Cardiac fibroblast (primary cell): ENCODE measurements at regions not wholly inside any gene's neighbourhood (a gene's known extent, or its start where the extent isn't known, plus 50 kb on each side); places are given as distances from the start of the nearest gene placed in this dataset.

Source experiments
- DNase-seq, 2 donors: peaks; one replicate each; pipeline versions ENCODE4 v3.0.0 to v3.0.0-alpha.2; 2010; ENCODE audit warnings: low read depth in 2 of 2
- H3K4me3 ChIP-seq, 2 donors: replicated peaks in 1 of 2; 1 replicate in 1 of 2; 2 replicates in 1 of 2; pipeline ENCODE4 v1.5.1; 2011; ENCODE audit warnings: low read depth in 2 of 2, low read length in 2 of 2, mild to moderate bottlenecking in 2 of 2, moderate library complexity in 1 of 2
- TF ChIP-seq, protein P1 (sequence below): IDR thresholded peaks from one replicate; pipeline ENCODE4 v1.5.1; 2011; ENCODE audit warnings: low read depth, mild to moderate bottlenecking, low read length, inconsistent platforms

DNA sequence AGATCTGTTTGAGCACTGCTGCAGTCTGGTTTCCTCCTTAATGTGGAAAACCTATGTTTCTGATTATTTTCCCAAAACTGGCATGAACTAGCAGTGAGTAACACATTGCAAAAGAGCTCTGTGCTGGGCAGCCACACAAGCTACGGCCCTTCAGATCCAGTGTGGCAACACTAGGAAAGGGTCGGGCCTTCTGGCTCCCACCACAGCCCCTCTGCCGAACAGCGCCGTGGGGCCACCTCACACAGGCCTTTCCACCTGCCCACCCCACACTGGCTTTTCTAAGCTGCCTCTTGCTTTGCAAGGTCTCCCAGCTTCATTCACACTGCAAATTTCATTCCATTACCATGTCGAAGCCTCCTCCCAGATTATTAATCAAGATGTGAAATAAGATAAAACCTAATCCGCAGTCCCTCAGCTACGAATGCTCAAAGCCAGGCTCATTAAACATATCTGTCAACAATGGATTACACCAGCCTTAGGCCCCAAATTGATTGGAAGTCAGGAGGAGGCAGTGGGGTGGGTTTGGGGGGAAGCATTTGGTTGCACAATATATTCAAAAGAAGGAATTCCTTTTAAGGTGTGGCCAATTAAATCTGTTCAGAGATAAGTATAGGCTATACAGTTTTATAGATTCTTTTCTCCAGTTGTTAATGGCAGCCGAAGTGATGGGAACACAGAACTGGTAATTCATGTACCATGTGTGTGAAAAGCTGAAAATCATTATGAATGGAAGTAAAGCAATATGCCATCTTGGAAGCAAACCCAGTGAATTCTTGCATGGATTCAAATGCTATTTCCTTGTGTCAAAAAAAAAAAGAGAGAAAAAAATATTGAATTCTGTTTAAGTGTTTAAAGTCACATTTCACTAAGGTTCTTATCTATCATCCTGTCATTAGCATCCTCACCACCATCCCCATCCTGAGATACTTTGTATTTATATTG is 223.7 kb downstream of the MTERF1 start:
- peak; percentile 67 to 88 for DNase-seq
- TF ChIP-seq, protein P1, sequence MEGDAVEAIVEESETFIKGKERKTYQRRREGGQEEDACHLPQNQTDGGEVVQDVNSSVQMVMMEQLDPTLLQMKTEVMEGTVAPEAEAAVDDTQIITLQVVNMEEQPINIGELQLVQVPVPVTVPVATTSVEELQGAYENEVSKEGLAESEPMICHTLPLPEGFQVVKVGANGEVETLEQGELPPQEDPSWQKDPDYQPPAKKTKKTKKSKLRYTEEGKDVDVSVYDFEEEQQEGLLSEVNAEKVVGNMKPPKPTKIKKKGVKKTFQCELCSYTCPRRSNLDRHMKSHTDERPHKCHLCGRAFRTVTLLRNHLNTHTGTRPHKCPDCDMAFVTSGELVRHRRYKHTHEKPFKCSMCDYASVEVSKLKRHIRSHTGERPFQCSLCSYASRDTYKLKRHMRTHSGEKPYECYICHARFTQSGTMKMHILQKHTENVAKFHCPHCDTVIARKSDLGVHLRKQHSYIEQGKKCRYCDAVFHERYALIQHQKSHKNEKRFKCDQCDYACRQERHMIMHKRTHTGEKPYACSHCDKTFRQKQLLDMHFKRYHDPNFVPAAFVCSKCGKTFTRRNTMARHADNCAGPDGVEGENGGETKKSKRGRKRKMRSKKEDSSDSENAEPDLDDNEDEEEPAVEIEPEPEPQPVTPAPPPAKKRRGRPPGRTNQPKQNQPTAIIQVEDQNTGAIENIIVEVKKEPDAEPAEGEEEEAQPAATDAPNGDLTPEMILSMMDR, result no peak
- H3K4me3 ChIP-seq, result no peak overlapping the region

DNA sequence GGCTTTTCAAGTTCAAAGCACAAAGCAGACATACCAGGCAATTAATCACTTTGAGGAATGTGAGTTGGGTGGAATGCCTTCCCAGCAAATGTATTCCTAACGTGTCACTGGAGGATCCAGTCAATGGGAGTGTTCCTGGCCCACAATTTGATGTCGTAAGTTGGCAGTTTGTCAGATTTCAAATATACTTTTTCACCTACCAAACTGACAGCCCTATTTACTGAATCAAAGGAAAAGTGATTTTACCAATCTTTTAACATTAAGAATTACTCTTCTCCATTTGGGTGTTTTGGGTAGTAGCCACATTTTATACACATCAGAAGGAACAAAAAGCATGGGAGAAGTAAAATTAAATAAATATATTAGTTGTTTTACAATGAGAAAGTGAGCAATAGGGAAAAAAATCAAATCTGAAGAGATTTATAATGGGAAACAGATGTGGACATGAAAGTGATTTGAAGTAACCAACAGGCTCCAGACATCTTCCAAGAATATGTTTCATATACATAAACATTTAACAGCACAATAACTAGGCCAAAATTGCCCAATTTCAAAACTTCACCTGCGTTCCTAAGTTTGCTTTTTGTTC is 222.9 kb downstream of the MTERF1 start:
- peak; percentile 87 to 93 for DNase-seq
- H3K4me3 ChIP-seq, result no peak overlapping the region
- TF ChIP-seq, protein P1, result no peak

DNA sequence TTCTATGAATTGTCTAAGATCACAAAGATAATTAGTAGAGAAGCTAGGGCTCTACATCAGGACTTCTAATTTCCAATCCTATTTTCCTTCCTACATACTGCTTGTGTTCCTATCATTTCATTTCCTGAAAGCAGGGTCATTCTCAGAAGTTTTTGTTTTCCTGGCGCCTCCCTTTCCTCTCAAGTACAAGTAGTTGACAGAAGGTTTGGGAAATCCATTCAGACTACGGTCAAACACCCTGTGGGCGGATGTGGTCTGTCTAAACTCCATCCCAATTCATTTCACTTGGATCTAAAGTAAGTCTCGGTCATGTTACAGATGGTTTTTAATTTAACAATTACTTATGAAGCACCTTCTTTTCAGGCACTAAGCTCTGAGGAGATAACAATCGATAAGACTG is 221.4 kb downstream of the MTERF1 start:
- H3K4me3 ChIP-seq, result no peak overlapping the region
- TF ChIP-seq, protein P1, result no peak
- DNase-seq, result peak in 1 of 2 donors; percentile 65

DNA sequence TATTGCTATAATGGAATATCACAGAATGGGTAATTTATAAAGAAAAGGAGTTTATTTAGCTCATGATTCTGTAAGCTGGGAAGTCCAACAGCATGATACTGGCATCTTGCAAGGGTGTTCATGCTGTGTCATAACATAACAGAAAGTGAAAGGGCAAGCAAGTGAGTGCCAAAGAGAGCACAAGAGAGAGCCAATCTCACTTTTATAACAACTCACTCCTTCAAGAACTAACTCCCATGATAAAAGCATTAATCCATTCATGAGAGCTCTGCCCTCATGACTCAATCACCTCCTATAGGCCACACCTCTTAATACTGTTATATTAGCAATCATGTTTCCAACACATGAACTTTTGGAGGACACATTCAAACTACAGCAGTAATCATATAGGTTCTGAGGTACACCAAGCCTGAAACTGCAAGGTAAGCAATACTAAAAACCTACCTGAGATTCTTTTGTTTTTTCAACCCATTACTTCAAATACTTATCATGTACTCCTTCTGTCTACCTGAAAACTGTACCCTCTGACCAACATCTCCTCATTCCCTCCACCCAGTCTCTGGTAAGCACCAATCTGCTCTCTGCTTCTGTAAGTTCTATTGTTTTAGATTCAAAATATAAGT is 219.7 kb downstream of the MTERF1 start:
- no peak for DNase-seq
- TF ChIP-seq, protein P1, result no peak
- no peak overlapping the region for H3K4me3 ChIP-seq

DNA sequence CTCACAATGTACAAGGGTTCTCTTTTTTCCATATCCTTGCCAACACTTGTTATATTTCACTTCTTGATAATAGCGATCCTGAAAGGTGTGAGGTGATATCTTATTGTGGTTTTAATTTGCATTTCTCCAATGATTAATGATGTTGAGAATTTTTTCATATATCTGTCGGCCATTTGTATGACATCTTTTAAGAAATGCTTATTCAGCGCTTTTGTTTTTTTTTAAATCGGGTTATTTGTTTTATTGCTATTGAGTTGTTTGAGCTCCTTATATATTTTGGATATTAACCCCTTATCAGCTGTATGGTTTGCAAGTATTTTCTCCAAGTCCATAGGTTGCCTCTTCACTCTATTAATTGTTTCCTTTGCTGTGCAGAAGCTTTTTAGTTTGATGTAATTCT is 218.8 kb downstream of the MTERF1 start:
- TF ChIP-seq, protein P1, result no peak
- no peak overlapping the region for H3K4me3 ChIP-seq
- DNase-seq, result no peak

DNA sequence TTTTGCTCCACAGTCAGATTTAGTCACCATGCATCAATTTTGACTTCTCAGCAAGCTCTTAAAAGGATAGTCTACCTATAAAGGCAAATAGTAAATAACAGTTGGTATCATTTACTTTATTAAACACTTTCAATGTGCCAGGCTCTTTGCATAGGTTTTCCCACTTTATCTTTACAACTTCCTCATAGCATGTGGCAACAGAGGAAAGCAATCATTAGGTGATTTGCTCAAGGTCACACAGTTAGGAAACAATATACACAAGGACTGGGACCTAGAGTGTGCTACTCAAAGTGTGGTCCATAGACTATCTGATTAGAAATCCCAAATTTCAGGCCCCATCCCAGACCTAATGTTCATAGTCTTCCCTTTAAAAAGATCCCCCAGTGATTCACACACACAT is 212.3 kb downstream of the MTERF1 start:
- DNase-seq, result no peak
- TF ChIP-seq, protein P1, result no peak
- no peak overlapping the region for H3K4me3 ChIP-seq
